HL-60 (cell line): ENCODE measurements at regions not wholly inside any gene's neighbourhood (a gene's known extent, or its start where the extent isn't known, plus 50 kb on each side); places are given as distances from the start of the nearest gene placed in this dataset.

ENCODE experiments used
- GABPA ChIP-seq: IDR thresholded peaks from 2 replicates; pipeline ENCODE4 v1.6.1; 2012; ENCODE audit warnings: low read depth
- POLR2AphosphoS5 ChIP-seq: IDR thresholded peaks from 2 replicates; pipeline ENCODE4 v1.6.1; 2012; ENCODE audit warnings: low read depth
- REST ChIP-seq: IDR thresholded peaks from 2 replicates; pipeline ENCODE4 v1.6.1; 2012; ENCODE audit warnings: low read depth; ENCODE audit not compliant: insufficient replicate concordance
- TF ChIP-seq, protein P1 (sequence below): IDR thresholded peaks from one replicate; pipeline ENCODE4 v1.5.1; 2011; ENCODE audit warnings: low read length, control low read depth, inconsistent platforms; ENCODE audit not compliant: insufficient read depth

DNA sequence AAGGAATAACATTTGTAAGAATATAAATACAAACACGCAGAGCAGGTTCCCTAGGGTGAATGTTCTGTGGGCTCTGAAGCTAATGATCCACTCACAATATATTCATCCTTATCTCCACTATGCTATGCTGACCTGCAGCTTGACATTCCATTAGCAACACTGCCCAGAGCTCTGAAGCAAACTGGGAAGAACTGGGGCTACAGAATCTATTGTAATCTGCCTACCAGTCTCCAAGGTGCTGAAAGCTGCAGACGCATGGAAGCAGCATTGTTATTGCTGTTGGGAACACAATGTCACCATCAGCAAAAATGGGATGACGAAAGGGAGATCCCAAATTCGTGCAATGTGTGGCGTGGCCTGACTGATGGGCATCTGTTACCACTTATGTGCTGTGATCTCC is 316.7 kb upstream of the RORA start:
- TF ChIP-seq POLR2AphosphoS5 (no peak), REST (peak; percentile 58), GABPA (no peak)
- TF ChIP-seq, protein P1, sequence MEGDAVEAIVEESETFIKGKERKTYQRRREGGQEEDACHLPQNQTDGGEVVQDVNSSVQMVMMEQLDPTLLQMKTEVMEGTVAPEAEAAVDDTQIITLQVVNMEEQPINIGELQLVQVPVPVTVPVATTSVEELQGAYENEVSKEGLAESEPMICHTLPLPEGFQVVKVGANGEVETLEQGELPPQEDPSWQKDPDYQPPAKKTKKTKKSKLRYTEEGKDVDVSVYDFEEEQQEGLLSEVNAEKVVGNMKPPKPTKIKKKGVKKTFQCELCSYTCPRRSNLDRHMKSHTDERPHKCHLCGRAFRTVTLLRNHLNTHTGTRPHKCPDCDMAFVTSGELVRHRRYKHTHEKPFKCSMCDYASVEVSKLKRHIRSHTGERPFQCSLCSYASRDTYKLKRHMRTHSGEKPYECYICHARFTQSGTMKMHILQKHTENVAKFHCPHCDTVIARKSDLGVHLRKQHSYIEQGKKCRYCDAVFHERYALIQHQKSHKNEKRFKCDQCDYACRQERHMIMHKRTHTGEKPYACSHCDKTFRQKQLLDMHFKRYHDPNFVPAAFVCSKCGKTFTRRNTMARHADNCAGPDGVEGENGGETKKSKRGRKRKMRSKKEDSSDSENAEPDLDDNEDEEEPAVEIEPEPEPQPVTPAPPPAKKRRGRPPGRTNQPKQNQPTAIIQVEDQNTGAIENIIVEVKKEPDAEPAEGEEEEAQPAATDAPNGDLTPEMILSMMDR: no peak
